Natural killer cell (primary cell): ENCODE measurements at regions not wholly inside any gene's neighbourhood (a gene's known extent, or its start where the extent isn't known, plus 50 kb on each side); places are given as distances from the start of the nearest gene placed in this dataset.

Source experiments
- ATAC-seq, 3 donors: fragments of 150-1000 bp in 2 of 3; fragments of 200-7000 bp in 1 of 3; cut with Tn5 transposase; 1 replicate in 1 of 3; 2 replicates in 2 of 3; pipeline ENCODE4 v1.10.0; 2021; ENCODE audit warnings: mild to moderate bottlenecking in 2 of 3, moderate library complexity in 2 of 3
- DNase-seq, 2 donors: peaks; one replicate each; pipeline versions ENCODE4 v3.0.0 to v3.0.0-alpha.2; 2013 to 2021; ENCODE audit warnings: mixed read lengths in 1 of 2
- H3K27ac ChIP-seq: one replicate; pipeline ENCODE4 v1.5.1; 2013; ENCODE audit warnings: mild to moderate bottlenecking, low read length
- H3K27me3 ChIP-seq: one replicate; pipeline ENCODE4 v1.6.1; 2013; ENCODE audit warnings: low read length; ENCODE audit not compliant: control insufficient read depth, insufficient read depth
- H3K36me3 ChIP-seq: one replicate; pipeline ENCODE4 v1.6.1; 2013; ENCODE audit warnings: low read length; ENCODE audit not compliant: control insufficient read depth, insufficient read depth
- H3K4me1 ChIP-seq: one replicate; pipeline ENCODE4 v1.6.1; 2013; ENCODE audit warnings: low read length; ENCODE audit not compliant: control insufficient read depth, insufficient read depth
- H3K4me3 ChIP-seq: one replicate; pipeline ENCODE4 v1.5.1; 2013; ENCODE audit warnings: low read length
- H3K9me3 ChIP-seq: one replicate; pipeline ENCODE4 v1.6.1; 2013; ENCODE audit warnings: low read length; ENCODE audit not compliant: control insufficient read depth, insufficient read depth
- H3K27ac Mint-ChIP-seq, 2 donors: one replicate each; pipeline ENCODE4 v1.8.0; 2022; ENCODE audit warnings: mild to moderate bottlenecking in 2 of 2, mixed read lengths in 2 of 2, moderate library complexity in 1 of 2
- H3K27me3 Mint-ChIP-seq, 2 donors: one replicate each; pipeline ENCODE4 v1.8.0; 2022; ENCODE audit warnings: low read depth in 2 of 2, mixed read lengths in 2 of 2
- H3K36me3 Mint-ChIP-seq: one replicate; pipeline ENCODE4 v1.8.0; 2022; ENCODE audit warnings: mixed read lengths
- H3K4me1 Mint-ChIP-seq, 2 donors: one replicate each; pipeline ENCODE4 v1.8.0; 2022; ENCODE audit warnings: mixed read lengths in 2 of 2
- H3K4me3 Mint-ChIP-seq: one replicate; pipeline ENCODE4 v1.8.0; 2022; ENCODE audit warnings: mild to moderate bottlenecking, moderate library complexity, mixed read lengths
- H3K9me3 Mint-ChIP-seq, 2 donors: one replicate each; pipeline ENCODE4 v1.8.0; 2022; ENCODE audit warnings: mixed read lengths in 2 of 2
- WGBS: methylation state at CpG from one replicate; pipeline ENCODE4 v1.1.7; 2013; ENCODE audit warnings: missing lambda C conversion rate; ENCODE audit not compliant: insufficient coverage; 5-methylcytosine and 5-hydroxymethylcytosine counted together
- intact Hi-C: fragments of 100-400 bp; cut with micrococcal nuclease; formaldehyde crosslinking; loops from one replicate; pipeline ENCODE4 v1.14.2; 2022
- TF ChIP-seq, protein P1 (sequence below): fragments of 200-600 bp; IDR thresholded peaks from one replicate; pipeline ENCODE4 v1.8.0; 2022; ENCODE audit warnings: antibody characterized with exemption

DNA sequence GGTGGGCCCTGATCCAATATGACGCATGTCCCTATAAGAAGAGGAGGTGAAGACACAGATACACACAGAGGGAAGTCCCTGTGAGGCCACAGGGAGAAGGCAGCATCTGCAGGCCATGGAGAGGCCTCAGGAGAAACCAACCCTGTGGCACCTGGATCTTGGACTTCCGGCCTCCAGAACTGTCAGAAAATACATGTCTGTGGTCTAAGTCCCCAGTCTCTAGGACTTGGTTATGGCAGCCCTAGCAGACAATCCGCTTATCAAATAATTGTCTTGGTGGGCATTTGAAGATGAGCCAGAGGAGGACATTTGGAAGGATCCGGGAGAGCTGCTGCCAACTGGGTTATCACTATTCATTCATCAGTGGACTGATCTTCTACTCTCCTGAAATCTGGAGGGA is 57.6 kb upstream of the FOXQ1 start:
- H3K36me3 ChIP-seq, result no peaks in the 10 kb centered on the region
- no peak overlapping the region for H3K27ac ChIP-seq
- TF ChIP-seq, protein P1, sequence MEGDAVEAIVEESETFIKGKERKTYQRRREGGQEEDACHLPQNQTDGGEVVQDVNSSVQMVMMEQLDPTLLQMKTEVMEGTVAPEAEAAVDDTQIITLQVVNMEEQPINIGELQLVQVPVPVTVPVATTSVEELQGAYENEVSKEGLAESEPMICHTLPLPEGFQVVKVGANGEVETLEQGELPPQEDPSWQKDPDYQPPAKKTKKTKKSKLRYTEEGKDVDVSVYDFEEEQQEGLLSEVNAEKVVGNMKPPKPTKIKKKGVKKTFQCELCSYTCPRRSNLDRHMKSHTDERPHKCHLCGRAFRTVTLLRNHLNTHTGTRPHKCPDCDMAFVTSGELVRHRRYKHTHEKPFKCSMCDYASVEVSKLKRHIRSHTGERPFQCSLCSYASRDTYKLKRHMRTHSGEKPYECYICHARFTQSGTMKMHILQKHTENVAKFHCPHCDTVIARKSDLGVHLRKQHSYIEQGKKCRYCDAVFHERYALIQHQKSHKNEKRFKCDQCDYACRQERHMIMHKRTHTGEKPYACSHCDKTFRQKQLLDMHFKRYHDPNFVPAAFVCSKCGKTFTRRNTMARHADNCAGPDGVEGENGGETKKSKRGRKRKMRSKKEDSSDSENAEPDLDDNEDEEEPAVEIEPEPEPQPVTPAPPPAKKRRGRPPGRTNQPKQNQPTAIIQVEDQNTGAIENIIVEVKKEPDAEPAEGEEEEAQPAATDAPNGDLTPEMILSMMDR, result no peak
- ATAC-seq (no peak), DNase-seq (no peak)
- Mint-ChIP-seq H3K9me3 (no peaks in the 10 kb centered on the region), H3K27ac (no peak overlapping the region), H3K4me3 (no peak overlapping the region), H3K4me1 (no peaks in the 10 kb centered on the region), H3K36me3 (no peaks in the 10 kb centered on the region), H3K27me3 (peaks cover 0 to 34% of the 10 kb centered on the region in 2 donors)
- H3K4me3 ChIP-seq, result no peak overlapping the region
- peaks cover 2% of the 10 kb centered on the region for H3K27me3 ChIP-seq
- 86% methylated on average over 4 of the region's 4 CpGs for WGBS
- intact Hi-C loops, result no loop called here
- no peaks in the 10 kb centered on the region for H3K4me1 ChIP-seq
- no peaks in the 10 kb centered on the region for H3K9me3 ChIP-seq

DNA sequence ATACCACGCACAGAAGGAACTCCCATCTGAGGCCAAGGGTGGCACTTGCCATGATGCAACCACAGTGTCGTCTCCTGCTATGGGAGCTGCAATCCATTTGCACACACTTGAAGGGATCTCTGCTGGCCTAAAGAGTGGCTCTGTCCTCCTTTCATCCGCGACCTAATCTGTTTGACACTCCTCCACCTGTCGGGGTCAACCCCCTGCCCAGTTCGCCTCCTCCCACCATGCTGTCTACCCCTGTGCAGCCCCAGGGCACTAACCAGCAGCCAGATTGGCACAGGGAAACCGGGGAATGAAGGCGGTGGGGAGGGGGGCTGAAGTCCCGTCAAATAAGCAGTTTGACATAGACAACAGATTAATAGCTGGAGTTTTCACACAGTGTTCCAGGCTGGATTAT is 58.1 kb upstream of the FOXQ1 start:
- Histone ChIP-seq H3K9me3 (no peaks in the 10 kb centered on the region), H3K27ac (no peak overlapping the region), H3K27me3 (peaks cover 2% of the 10 kb centered on the region), H3K4me3 (no peak overlapping the region), H3K36me3 (no peaks in the 10 kb centered on the region), H3K4me1 (no peaks in the 10 kb centered on the region)
- intact Hi-C loops, result no loop called here
- TF ChIP-seq, protein P1, result no peak
- WGBS, result 90% methylated on average over 9 of the region's 9 CpGs
- no peaks in the 10 kb centered on the region for H3K9me3 Mint-ChIP-seq
- peaks cover 0 to 34% of the 10 kb centered on the region in 2 donors for H3K27me3 Mint-ChIP-seq
- no peak for DNase-seq
- no peaks in the 10 kb centered on the region for H3K36me3 Mint-ChIP-seq
- no peak overlapping the region for H3K4me3 Mint-ChIP-seq
- no peak for ATAC-seq
- H3K27ac Mint-ChIP-seq, result no peak overlapping the region
- no peaks in the 10 kb centered on the region for H3K4me1 Mint-ChIP-seq

DNA sequence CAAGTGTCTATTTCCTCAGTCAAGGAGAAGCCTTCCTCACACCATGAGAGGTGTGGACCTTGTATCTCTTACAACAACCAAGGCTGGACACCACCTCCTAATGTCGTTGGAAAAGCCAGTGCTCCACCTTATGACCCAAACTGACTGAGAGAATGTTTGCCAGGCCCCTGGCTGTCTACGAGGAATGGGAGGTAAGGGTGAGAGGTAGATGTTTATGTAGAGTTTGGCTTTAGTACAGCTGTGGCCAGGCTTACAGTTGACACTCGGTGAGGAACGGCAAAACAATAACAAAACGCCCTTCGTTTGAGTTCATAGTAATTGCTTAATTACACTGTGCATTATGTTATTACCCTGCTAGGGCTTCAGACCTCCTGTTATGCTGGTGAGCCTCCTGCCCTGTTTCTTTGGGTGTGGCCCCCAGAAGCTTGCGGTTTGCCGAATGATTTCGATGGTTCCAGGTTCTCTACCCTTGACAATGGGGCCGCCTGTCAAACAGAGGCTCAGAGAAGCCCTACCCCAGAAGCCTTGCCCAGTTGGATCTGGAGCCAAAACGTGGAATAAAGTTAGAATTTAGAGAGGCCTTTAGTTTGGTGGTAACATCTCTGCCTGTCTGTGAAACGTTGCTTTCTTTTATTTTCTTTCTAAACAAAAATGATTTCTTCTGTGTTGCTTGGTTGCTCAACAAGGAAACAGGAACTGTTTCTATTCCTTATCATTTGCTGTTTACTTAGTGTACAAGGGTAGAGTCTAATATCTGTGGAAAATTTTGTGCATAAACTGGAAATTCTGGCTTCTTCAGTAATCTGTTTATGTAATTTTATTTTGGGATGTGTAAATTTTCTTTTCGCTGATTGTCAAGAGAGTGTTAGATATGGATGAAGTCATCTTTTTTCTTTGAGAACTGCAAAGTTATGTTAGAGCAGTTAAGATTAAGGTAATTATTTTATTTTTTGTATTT is 60.4 kb upstream of the FOXQ1 start:
- peaks cover 2% of the 10 kb centered on the region for H3K27me3 ChIP-seq
- intact Hi-C loops, result no loop called here
- H3K4me1 ChIP-seq, result no peaks in the 10 kb centered on the region
- no peaks in the 10 kb centered on the region for H3K36me3 ChIP-seq
- no peaks in the 10 kb centered on the region for H3K9me3 ChIP-seq
- Mint-ChIP-seq H3K4me3 (no peak overlapping the region), H3K27me3 (peaks cover 0 to 21% of the 10 kb centered on the region in 2 donors), H3K4me1 (no peaks in the 10 kb centered on the region), H3K27ac (no peak overlapping the region), H3K9me3 (no peaks in the 10 kb centered on the region), H3K36me3 (no peaks in the 10 kb centered on the region)
- TF ChIP-seq, protein P1, result no peak
- WGBS, result 81% methylated on average over 13 of the region's 13 CpGs
- H3K4me3 ChIP-seq, result no peak overlapping the region
- no peak overlapping the region for H3K27ac ChIP-seq
- DNase-seq, result no peak
- no peak for ATAC-seq
